ENCODE measurements at regions not wholly inside any gene's neighbourhood (a gene's known extent, or its start where the extent isn't known, plus 50 kb on each side); places are given as distances from the start of the nearest gene placed in this dataset.
"Not testable (repeated sequence)": the region's sequence is repeated elsewhere in the genome, so short reads cannot be mapped to it uniquely, and the experiment has no call there.

- H3K4me3 ChIP-seq (ENCODE audit: low read depth, low read length) = no peak overlapping the region
- TF ChIP-seq CTCF (IDR thresholded peaks at IDR 0.05; ENCODE audit: low read depth, low read length) = no peak
- H3K27ac ChIP-seq (ENCODE audit: low read depth, low read length) = no peak overlapping the region
- H3K27me3 ChIP-seq (ENCODE audit: control insufficient read depth, insufficient read depth, low read length) = no peaks in the 10 kb centered on the region
- H3K9me3 ChIP-seq (ENCODE audit: control insufficient read depth, insufficient read depth, low read length) = no peaks in the 10 kb centered on the region
- ChIA-PET CTCF (no interaction called here), POLR2A (no interaction called here)
- DNase-seq (ENCODE audit: low read depth, low spot score) = no peak
Measured at GRCh38 chr14:38948171-38948570, 154.9 kb downstream of the SEC23A start.

- H3K27me3 ChIP-seq (ENCODE audit: control insufficient read depth, insufficient read depth, low read length) = no peaks in the 10 kb centered on the region
- CTCF ChIA-PET = no interaction called here
- POLR2A ChIA-PET = no interaction called here
- TF ChIP-seq CTCF (IDR thresholded peaks at IDR 0.05; ENCODE audit: low read depth, low read length) = no peak
- H3K4me3 ChIP-seq (ENCODE audit: low read depth, low read length) = no peak overlapping the region
- H3K9me3 ChIP-seq (ENCODE audit: control insufficient read depth, insufficient read depth, low read length) = no peaks in the 10 kb centered on the region
- DNase-seq (ENCODE audit: low read depth, low spot score) = no peak
- H3K27ac ChIP-seq (ENCODE audit: low read depth, low read length) = no peak overlapping the region
Measured at GRCh38 chr14:38947343-38947742, 155.7 kb downstream of the SEC23A start.

- POLR2A ChIA-PET = no interaction called here
Measured at GRCh38 chr14:38944691-38945090, 158.3 kb downstream of the SEC23A start.

GRCh38 chr14:38941488-38941887 is 161.5 kb downstream of the SEC23A start:
- no peak overlapping the region for H3K27ac ChIP-seq (ENCODE audit: low read depth, low read length)
- ChIA-PET CTCF (interaction anchor here (0.7 to 2.0 kb wide), 3 partner anchors 10 to 75 kb away, joined by 3 to 12 read pairs (median 3); no protein-coding TSS in a partner anchor), POLR2A (no interaction called here)
- no peaks in the 10 kb centered on the region for H3K27me3 ChIP-seq (ENCODE audit: control insufficient read depth, insufficient read depth, low read length)
- no peak overlapping the region for H3K4me3 ChIP-seq (ENCODE audit: low read depth, low read length)
- DNase-seq (ENCODE audit: low read depth, low spot score) = no peak
- TF ChIP-seq CTCF (IDR thresholded peaks at IDR 0.05; ENCODE audit: low read depth, low read length) = no peak
- no peaks in the 10 kb centered on the region for H3K9me3 ChIP-seq (ENCODE audit: control insufficient read depth, insufficient read depth, low read length)

More at GRCh38 chr14:38944691-38945090, 158.3 kb downstream of the SEC23A start:
- no peak for DNase-seq (ENCODE audit: low read depth, low spot score)
- H3K9me3 ChIP-seq (ENCODE audit: control insufficient read depth, insufficient read depth, low read length) = no peaks in the 10 kb centered on the region
- no peak overlapping the region for H3K4me3 ChIP-seq (ENCODE audit: low read depth, low read length)
- TF ChIP-seq CTCF (IDR thresholded peaks at IDR 0.05; ENCODE audit: low read depth, low read length) = no peak
- CTCF ChIA-PET = interaction anchor here (0.8 kb wide), 1 partner anchor 78 kb away, joined by 3 read pairs; no protein-coding TSS in a partner anchor
- no peak overlapping the region for H3K27ac ChIP-seq (ENCODE audit: low read depth, low read length)
- H3K27me3 ChIP-seq (ENCODE audit: control insufficient read depth, insufficient read depth, low read length) = no peaks in the 10 kb centered on the region

- H3K27me3 ChIP-seq (ENCODE audit: control insufficient read depth, insufficient read depth, low read length); CTCF ChIA-PET; H3K4me3 ChIP-seq (ENCODE audit: low read depth, low read length); H3K9me3 ChIP-seq (ENCODE audit: control insufficient read depth, insufficient read depth, low read length); DNase-seq (ENCODE audit: low read depth, low spot score); POLR2A ChIA-PET; H3K27ac ChIP-seq (ENCODE audit: low read depth, low read length): not testable (repeated sequence)
Measured at GRCh38 chr14:38932653-38933000, 170.4 kb downstream of the SEC23A start.
